ENCODE measurements at regions not wholly inside any gene's neighbourhood (a gene's known extent, or its start where the extent isn't known, plus 50 kb on each side); places are given as distances from the start of the nearest gene placed in this dataset.

- no peak for TF ChIP-seq CREBL2 (CRISPR knock-in tag; IDR thresholded peaks at IDR 0.05; ENCODE audit: borderline replicate concordance)
- 0 out of 2 replicates have a peak, but pooled peaks have one; percentile 14 for TF ChIP-seq FOXP4 (CRISPR knock-in tag; IDR thresholded peaks at IDR 0.05)
- TF ChIP-seq ZNF331 (CRISPR knock-in tag; IDR thresholded peaks at IDR 0.05): peak; percentile 55; the same call in 1 of the 2 replicates
- TF ChIP-seq ZKSCAN8 (CRISPR knock-in tag; IDR thresholded peaks at IDR 0.05; ENCODE audit: borderline replicate concordance): 0 out of 2 replicates have a peak, but pooled peaks have one; percentile 38
- no peak for TF ChIP-seq DBP (CRISPR knock-in tag; IDR thresholded peaks at IDR 0.05; ENCODE audit: not compliant biosample characterization)
- no peak for TF ChIP-seq ARNT (IDR thresholded peaks at IDR 0.05)
- TF ChIP-seq SPEN (CRISPR knock-in tag; IDR thresholded peaks at IDR 0.05; ENCODE audit: low read depth): no peak
- peak in 1 of 2 experiments; percentile 56; a peak in 1 of 4 replicates for TF ChIP-seq EP300 (IDR thresholded peaks at IDR 0.05; ENCODE audit: low read depth in 2 of 2, low read length in 2 of 2)
- TF ChIP-seq EP300 (CRISPR knock-in tag; IDR thresholded peaks at IDR 0.05; ENCODE audit: borderline replicate concordance): no peak
- TF ChIP-seq ZNF737 (CRISPR knock-in tag; IDR thresholded peaks at IDR 0.05; ENCODE audit: borderline replicate concordance): no peak
- TF ChIP-seq ISX (CRISPR knock-in tag; conservative IDR thresholded peaks at IDR 0.05): no peak
- no peak for TF ChIP-seq ETS1 (CRISPR knock-in tag; IDR thresholded peaks at IDR 0.05)
- TF ChIP-seq HOMEZ (CRISPR knock-in tag; IDR thresholded peaks at IDR 0.05; ENCODE audit: low read depth): peak; percentile 60; the same call in 1 of the 2 replicates
- no peak for TF ChIP-seq FOXK2 (IDR thresholded peaks at IDR 0.05)
- no peak for TF ChIP-seq SOX13 (IDR thresholded peaks at IDR 0.05)
- peak in 1 of 2 experiments; percentile 55; a peak in 1 of 4 replicates for TF ChIP-seq SOX13 (CRISPR knock-in tag; conservative IDR thresholded peaks at IDR 0.05 in 1 of 2, IDR thresholded peaks at IDR 0.05 in 1 of 2)
- TF ChIP-seq CTCF (CRISPR knock-in tag; IDR thresholded peaks at IDR 0.05): no peak
- no peak for TF ChIP-seq HNRNPH1 (optimal IDR thresholded peaks at IDR 0.05; ENCODE audit: low read depth, low read length)
- no peak for TF ChIP-seq CERS6 (CRISPR knock-in tag; IDR thresholded peaks at IDR 0.05)
- no peak for TF ChIP-seq ZNF232 (CRISPR knock-in tag; IDR thresholded peaks at IDR 0.05; ENCODE audit: borderline replicate concordance)
- 0 out of 2 replicates have a peak, but pooled peaks have one; percentile 35 for TF ChIP-seq SOX5 (CRISPR knock-in tag; IDR thresholded peaks at IDR 0.05; ENCODE audit: borderline replicate concordance)
Measured at GRCh38 chr5:143600396-143601075, 197.1 kb upstream of the NR3C1 start (continued).

All from HepG2 (cell line).